HEK293T (cell line): ENCODE measurements at regions not wholly inside any gene's neighbourhood (a gene's known extent, or its start where the extent isn't known, plus 50 kb on each side); places are given as distances from the start of the nearest gene placed in this dataset.

ENCODE experiments used
- CTCF ChIA-PET: fragments of 350-600 bp; formaldehyde crosslinking; extraction: SDS; loops from one replicate; lab custom pipeline; 2021; ENCODE audit warnings: antibody characterized with exemption, inconsistent platforms; lab: Yijun Ruan, JAX
- POLR2A ChIA-PET: fragments of 350-600 bp; formaldehyde crosslinking; extraction: SDS; loops from one replicate; lab custom pipeline; 2020; ENCODE audit warnings: antibody characterized with exemption, inconsistent platforms; lab: Yijun Ruan, JAX
- DNase-seq: peaks from one replicate; pipeline ENCODE4 v3.0.0; 2012; ENCODE audit warnings: mixed read lengths; ENCODE audit errors: extremely low spot score
- ARNT ChIP-seq: fragments of 450-650 bp; IDR thresholded peaks from 2 replicates; pipeline ENCODE4 v1.6.1; 2017; ENCODE audit warnings: mild to moderate bottlenecking
- BHLHE40 ChIP-seq: fragments of 450-650 bp; IDR thresholded peaks from 2 replicates; pipeline ENCODE4 v1.6.1; 2016; ENCODE audit warnings: mild to moderate bottlenecking, moderate library complexity, borderline replicate concordance
- CTBP1 ChIP-seq: fragments of 450-650 bp; IDR thresholded peaks from 2 replicates; pipeline ENCODE4 v1.6.1; 2016; ENCODE audit warnings: borderline replicate concordance
- ELF4 ChIP-seq: fragments of 450-650 bp; IDR thresholded peaks from 2 replicates; pipeline ENCODE4 v1.6.1; 2017; ENCODE audit warnings: antibody characterized with exemption
- FOXA1 ChIP-seq: fragments of 450-650 bp; IDR thresholded peaks from 2 replicates; pipeline ENCODE4 v1.6.1; 2016; ENCODE audit warnings: mild to moderate bottlenecking
- FOXK2 ChIP-seq: fragments of 450-650 bp; IDR thresholded peaks from 2 replicates; pipeline ENCODE4 v1.6.1; 2016; ENCODE audit warnings: mild to moderate bottlenecking
- FOXM1 ChIP-seq: fragments of 450-650 bp; IDR thresholded peaks from 2 replicates; pipeline ENCODE4 v1.6.1; 2017; ENCODE audit warnings: mild to moderate bottlenecking, borderline replicate concordance
- HDGF ChIP-seq: fragments of 450-650 bp; IDR thresholded peaks from 2 replicates; pipeline ENCODE4 v1.6.1; 2017; ENCODE audit warnings: antibody characterized with exemption, borderline replicate concordance
- L3MBTL2 ChIP-seq: fragments of 450-650 bp; conservative IDR thresholded peaks from 2 replicates; pipeline ENCODE4 v1.6.1; 2016; ENCODE audit warnings: mild to moderate bottlenecking
- LEF1 ChIP-seq: fragments of 450-650 bp; IDR thresholded peaks from 2 replicates; pipeline ENCODE4 v1.6.1; 2017; ENCODE audit warnings: mild to moderate bottlenecking, borderline replicate concordance
- NFRKB ChIP-seq: fragments of 450-650 bp; IDR thresholded peaks from 2 replicates; pipeline ENCODE4 v1.6.1; 2016; ENCODE audit warnings: mild to moderate bottlenecking, moderate library complexity
- SP1 ChIP-seq: fragments of 450-650 bp; IDR thresholded peaks from 2 replicates; pipeline ENCODE4 v1.6.1; 2017
- SUZ12 ChIP-seq: fragments of 450-650 bp; IDR thresholded peaks from 2 replicates; pipeline ENCODE4 v1.6.1; 2016; ENCODE audit warnings: mild to moderate bottlenecking
- TARDBP ChIP-seq: fragments of 450-650 bp; IDR thresholded peaks from 2 replicates; pipeline ENCODE4 v1.6.1; 2016
- ZNF384 ChIP-seq: fragments of 450-650 bp; IDR thresholded peaks from 2 replicates; pipeline ENCODE4 v1.6.1; 2016
- TF ChIP-seq, protein P1 (sequence below): fragments of 450-650 bp; IDR thresholded peaks from 2 replicates; pipeline ENCODE4 v1.6.1; 2016

DNA sequence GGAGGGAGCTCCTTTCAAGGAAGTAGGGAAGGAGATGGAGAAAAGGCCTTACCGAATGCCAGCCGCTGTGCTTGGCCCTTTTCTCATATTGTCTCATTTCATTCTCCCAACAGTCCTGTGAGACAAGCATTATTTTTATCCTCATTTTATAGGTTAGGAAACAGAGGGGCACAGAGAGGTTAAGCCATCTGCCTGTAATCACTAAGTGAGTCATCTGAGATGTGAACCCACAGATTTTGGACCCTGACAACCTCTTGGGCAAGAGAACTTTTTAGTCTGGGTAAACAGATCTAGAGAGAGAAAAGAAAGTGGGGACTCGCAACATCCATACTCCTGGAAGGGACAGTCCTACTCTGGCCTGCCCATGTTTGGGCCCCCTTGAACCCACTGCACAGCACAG lies 91.7 kb upstream of the LCLAT1 start:
- POLR2A ChIA-PET: no interaction called here
- TF ChIP-seq NFRKB: no peak
- TF ChIP-seq, protein P1, sequence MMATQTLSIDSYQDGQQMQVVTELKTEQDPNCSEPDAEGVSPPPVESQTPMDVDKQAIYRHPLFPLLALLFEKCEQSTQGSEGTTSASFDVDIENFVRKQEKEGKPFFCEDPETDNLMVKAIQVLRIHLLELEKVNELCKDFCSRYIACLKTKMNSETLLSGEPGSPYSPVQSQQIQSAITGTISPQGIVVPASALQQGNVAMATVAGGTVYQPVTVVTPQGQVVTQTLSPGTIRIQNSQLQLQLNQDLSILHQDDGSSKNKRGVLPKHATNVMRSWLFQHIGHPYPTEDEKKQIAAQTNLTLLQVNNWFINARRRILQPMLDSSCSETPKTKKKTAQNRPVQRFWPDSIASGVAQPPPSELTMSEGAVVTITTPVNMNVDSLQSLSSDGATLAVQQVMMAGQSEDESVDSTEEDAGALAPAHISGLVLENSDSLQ: no peak
- TF ChIP-seq FOXA1: no peak
- no peak for TF ChIP-seq CTBP1
- no peak for TF ChIP-seq FOXK2
- no peak for TF ChIP-seq HDGF
- TF ChIP-seq ZNF384: no peak
- TF ChIP-seq SP1: no peak
- no peak for TF ChIP-seq TARDBP
- TF ChIP-seq ELF4: no peak
- no peak for TF ChIP-seq LEF1
- no peak for TF ChIP-seq ARNT
- no peak for TF ChIP-seq SUZ12
- TF ChIP-seq BHLHE40: no peak
- DNase-seq: no peak
- CTCF ChIA-PET: no interaction called here

DNA sequence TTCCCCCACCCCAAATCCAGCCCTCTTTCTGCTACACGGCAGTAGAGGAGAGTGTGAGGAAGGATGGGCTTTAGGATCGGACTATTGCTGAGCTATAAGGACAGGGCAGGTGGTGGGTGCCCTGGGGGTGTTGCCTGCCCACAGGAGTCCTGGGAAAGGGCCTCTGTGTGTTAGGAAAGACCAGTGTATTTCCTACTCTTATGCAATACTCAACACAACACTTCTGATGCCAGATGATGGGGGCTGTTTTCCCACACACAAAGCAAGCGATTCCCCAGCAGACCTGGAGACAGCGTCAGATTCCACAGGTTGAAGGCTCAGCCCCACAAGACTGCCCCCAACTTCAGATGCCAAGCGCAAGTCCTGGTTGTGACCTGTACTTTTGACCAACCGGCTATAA lies 91.0 kb upstream of the LCLAT1 start:
- ChIA-PET CTCF (no interaction called here), POLR2A (no interaction called here)
- no peak for DNase-seq
- no peak for TF ChIP-seq ELF4
- TF ChIP-seq SP1: no peak
- TF ChIP-seq BHLHE40: no peak
- no peak for TF ChIP-seq ARNT
- TF ChIP-seq, protein P1: no peak
- TF ChIP-seq NFRKB: no peak
- TF ChIP-seq HDGF: no peak
- TF ChIP-seq FOXM1: no peak
- TF ChIP-seq SUZ12: no peak
- no peak for TF ChIP-seq CTBP1
- no peak for TF ChIP-seq TARDBP
- no peak for TF ChIP-seq FOXA1
- no peak for TF ChIP-seq ZNF384
- no peak for TF ChIP-seq LEF1
- TF ChIP-seq FOXK2: no peak
- no peak for TF ChIP-seq L3MBTL2

DNA sequence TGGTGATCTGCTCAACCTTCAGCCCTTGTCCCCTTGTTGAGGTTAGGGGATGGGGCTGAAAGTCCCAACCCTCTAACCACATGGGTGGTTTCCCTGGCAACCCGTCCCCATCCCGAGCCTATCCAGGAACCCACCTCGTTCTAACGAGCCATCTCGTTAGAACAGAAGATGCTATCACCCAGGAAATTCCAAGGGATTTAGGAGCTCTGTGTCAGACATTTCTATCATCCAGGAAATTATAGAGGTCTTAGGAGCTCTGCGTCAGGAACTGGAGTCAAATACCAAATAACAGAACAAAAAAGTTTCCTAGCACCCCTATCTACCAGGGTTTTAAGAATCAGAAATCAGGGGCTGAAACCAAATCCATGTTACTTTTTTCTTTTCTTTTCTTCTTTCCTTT lies 90.3 kb upstream of the LCLAT1 start:
- ChIA-PET CTCF (no interaction called here), POLR2A (no interaction called here)

DNA sequence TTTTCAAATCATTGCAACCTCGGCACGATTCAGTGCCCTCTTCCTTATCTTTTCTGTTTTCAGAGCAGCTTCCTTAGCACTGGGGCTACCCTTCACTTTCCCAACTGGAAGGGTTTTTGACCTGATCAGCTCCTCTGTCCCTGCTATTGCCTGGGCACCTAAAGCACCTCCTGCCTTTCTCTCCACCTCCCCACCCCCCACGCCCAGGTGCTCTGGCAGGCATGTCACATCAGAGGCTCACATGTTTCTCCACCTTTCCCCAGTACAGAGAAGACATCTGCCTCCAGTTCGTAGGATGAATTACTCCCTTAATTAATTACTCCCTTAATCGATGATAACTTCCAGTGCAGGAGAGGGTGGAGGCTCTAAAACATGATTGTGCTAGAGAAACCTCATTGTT lies 88.7 kb upstream of the LCLAT1 start:
- CTCF ChIA-PET: no interaction called here
- no peak for DNase-seq
- no peak for TF ChIP-seq TARDBP
- no peak for TF ChIP-seq ARNT
- TF ChIP-seq NFRKB: no peak
- no peak for TF ChIP-seq SUZ12
- no peak for TF ChIP-seq HDGF
- no peak for TF ChIP-seq L3MBTL2
- no peak for TF ChIP-seq FOXK2
- TF ChIP-seq, protein P1: no peak
- TF ChIP-seq BHLHE40: no peak
- no peak for TF ChIP-seq FOXA1
- TF ChIP-seq ELF4: no peak
- TF ChIP-seq FOXM1: no peak
- TF ChIP-seq CTBP1: no peak
- TF ChIP-seq LEF1: no peak
- TF ChIP-seq ZNF384: no peak
- no peak for TF ChIP-seq SP1
- POLR2A ChIA-PET: no interaction called here

More for the DNA sequence above, 90.3 kb upstream of the LCLAT1 start:
- TF ChIP-seq BHLHE40: no peak
- TF ChIP-seq, protein P1: no peak
- no peak for TF ChIP-seq ELF4
- DNase-seq: no peak

DNA sequence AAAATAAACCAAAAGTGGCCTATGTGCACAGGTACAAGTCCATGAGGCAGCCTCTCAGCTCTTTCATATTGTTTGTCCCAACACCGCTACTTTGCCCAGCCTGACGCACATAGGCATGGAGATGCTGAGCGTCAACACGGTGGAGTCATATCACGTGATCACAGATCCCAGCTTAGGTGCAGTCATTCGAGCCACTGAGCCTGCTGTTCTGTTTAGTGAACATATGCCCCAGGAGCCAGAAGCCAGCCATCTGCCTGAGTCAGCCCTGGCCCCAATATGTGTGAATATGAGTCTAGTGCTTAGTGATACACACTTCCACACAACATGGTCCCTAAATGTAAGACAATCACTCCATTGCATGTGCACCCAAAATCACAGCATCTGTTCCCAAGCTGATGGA lies 88.2 kb upstream of the LCLAT1 start:
- CTCF ChIA-PET: no interaction called here
- TF ChIP-seq, protein P1: no peak
- no peak for TF ChIP-seq L3MBTL2
- no peak for TF ChIP-seq BHLHE40
- no peak for TF ChIP-seq FOXA1
- no peak for TF ChIP-seq SUZ12
- TF ChIP-seq CTBP1: no peak
- no peak for TF ChIP-seq ZNF384
- TF ChIP-seq LEF1: no peak
- TF ChIP-seq SP1: no peak
- no peak for TF ChIP-seq FOXK2
- no peak for TF ChIP-seq ELF4
- TF ChIP-seq ARNT: no peak
- no peak for TF ChIP-seq TARDBP
- TF ChIP-seq NFRKB: no peak
- TF ChIP-seq HDGF: no peak
- no peak for TF ChIP-seq FOXM1
- DNase-seq: no peak
- POLR2A ChIA-PET: no interaction called here
